ENCODE measurements at regions not wholly inside any gene's neighbourhood (a gene's known extent, or its start where the extent isn't known, plus 50 kb on each side); places are given as distances from the start of the nearest gene placed in this dataset.

DNA sequence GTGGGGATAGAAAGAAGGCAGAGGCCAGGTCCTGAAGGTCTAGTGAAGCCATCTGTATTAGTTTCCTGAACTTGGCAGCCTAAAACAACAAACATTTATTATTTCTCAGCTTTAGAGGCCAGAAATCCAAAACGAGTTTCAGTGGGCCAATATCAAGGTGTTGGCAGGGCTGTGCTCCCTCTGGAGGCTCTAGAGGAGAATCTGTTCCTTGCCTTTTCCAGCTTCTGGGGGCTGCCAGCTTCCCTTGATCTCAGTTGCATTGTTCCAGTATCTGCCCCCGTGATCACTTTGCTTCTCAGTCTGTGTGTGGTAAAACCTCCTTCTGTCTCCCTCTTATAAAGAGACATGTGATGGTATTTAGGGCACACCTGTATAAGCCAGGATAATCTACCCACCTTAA is 82.4 kb downstream of the MAFB start:
- TF ChIP-seq POLR2A (IDR thresholded peaks at IDR 0.05; ENCODE audit: low read length) (no peak), GATA1 (IDR thresholded peaks at IDR 0.05; ENCODE audit: low read depth, low read length) (no peak)
